ENCODE measurements at regions not wholly inside any gene's neighbourhood (a gene's known extent, or its start where the extent isn't known, plus 50 kb on each side); places are given as distances from the start of the nearest gene placed in this dataset.

- DNase-seq = no peak
These were observed 600.9 kb upstream of the MKI67 start for GRCh38 chr10:128727114-128727513.

- no peak for DNase-seq
These were observed 603.7 kb upstream of the MKI67 start for GRCh38 chr10:128729910-128730420.

GRCh38 chr10:128730922-128731321 is 604.7 kb upstream of the MKI67 start:
- DNase-seq = no peak

- DNase-seq = no peak
These were observed 607.9 kb upstream of the MKI67 start for GRCh38 chr10:128734161-128734560.

GRCh38 chr10:128734734-128735133 is 608.5 kb upstream of the MKI67 start:
- no peak for DNase-seq

- no peak for DNase-seq
These were observed 609.8 kb upstream of the MKI67 start for GRCh38 chr10:128735996-128736395.

GRCh38 chr10:128738386-128738915 is 612.2 kb upstream of the MKI67 start:
- no peak for DNase-seq

- DNase-seq = peak; percentile 1
These were observed 613.7 kb upstream of the MKI67 start for GRCh38 chr10:128739930-128740329.

GRCh38 chr10:128741180-128741579 is 615.0 kb upstream of the MKI67 start:
- no peak for DNase-seq

GRCh38 chr10:128741680-128742079 is 615.5 kb upstream of the MKI67 start:
- DNase-seq = no peak

GRCh38 chr10:128744092-128744491 is 617.9 kb upstream of the MKI67 start:
- DNase-seq = no peak

GRCh38 chr10:128744811-128745305 is 618.6 kb upstream of the MKI67 start:
- no peak for DNase-seq

GRCh38 chr10:128747582-128748346 is 621.5 kb upstream of the MKI67 start:
- no peak for DNase-seq

GRCh38 chr10:128751284-128751683 is 625.1 kb upstream of the MKI67 start:
- no peak for DNase-seq

- no peak for DNase-seq
These were observed 625.6 kb upstream of the MKI67 start for GRCh38 chr10:128751851-128752250.

- no peak for DNase-seq
These were observed 633.0 kb upstream of the MKI67 start for GRCh38 chr10:128759174-128759573.

GRCh38 chr10:128763588-128763987 is 637.4 kb upstream of the MKI67 start:
- DNase-seq = no peak

GRCh38 chr10:128764190-128764589 is 638.0 kb upstream of the MKI67 start:
- no peak for DNase-seq

- DNase-seq = no peak
These were observed 640.7 kb upstream of the MKI67 start for GRCh38 chr10:128766915-128767314.

- DNase-seq = no peak
These were observed 648.8 kb upstream of the MKI67 start for GRCh38 chr10:128774979-128775378.

- DNase-seq = no peak
These were observed 649.5 kb upstream of the MKI67 start for GRCh38 chr10:128775743-128776142.

- no peak for DNase-seq
These were observed 650.5 kb upstream of the MKI67 start for GRCh38 chr10:128776673-128777252.

- DNase-seq = no peak
These were observed 651.1 kb upstream of the MKI67 start for GRCh38 chr10:128777342-128777741.

- DNase-seq = no peak
These were observed 653.2 kb upstream of the MKI67 start for GRCh38 chr10:128779416-128779815.
